ENCODE measurements at regions not wholly inside any gene's neighbourhood (a gene's known extent, or its start where the extent isn't known, plus 50 kb on each side); places are given as distances from the start of the nearest gene placed in this dataset.
"Not testable (repeated sequence)": the region's sequence is repeated elsewhere in the genome, so short reads cannot be mapped to it uniquely, and the experiment has no call there.

DNA sequence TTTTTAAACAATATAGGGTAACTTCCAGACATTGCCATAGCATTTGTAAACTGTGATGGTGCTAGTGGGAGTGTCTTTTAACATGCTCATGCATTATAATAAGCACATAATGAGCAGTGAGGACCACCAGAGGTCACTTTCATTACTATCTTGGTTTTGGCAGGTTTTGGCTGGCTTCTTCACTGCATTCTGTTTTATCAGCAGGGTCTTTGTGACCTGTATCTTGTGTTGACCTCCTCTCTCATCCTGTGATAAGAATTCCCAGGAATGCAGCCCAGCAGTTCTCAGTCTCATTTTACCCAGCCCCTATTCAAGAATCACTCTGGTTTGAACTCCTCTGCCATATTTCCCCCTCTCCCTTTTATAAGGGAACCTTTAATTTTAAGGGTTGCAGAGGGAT, 91.3 kb downstream of the ZNF467 start:
- DNase-seq (ENCODE audit: low read depth) = no peak

DNA sequence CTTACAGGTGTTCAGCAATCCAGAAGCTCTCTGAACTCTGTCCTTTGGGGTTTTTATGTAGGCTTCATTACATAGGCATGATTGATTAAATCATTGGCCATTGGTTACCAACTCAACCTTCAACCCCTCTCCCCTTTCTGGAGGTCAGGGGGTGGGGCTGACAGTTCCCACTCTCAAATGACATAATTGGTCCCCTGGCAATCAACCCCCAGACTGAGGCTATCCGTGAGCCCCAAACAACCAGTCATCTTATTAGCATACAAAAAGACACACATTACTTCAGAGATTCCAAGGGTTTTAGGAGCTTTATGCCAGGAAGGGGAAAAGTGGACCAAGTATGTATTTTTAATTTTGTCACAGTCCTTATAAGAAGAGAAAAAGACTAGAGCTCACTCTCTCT, 92.1 kb downstream of the ZNF467 start:
- no peak for DNase-seq (ENCODE audit: low read depth)

DNA sequence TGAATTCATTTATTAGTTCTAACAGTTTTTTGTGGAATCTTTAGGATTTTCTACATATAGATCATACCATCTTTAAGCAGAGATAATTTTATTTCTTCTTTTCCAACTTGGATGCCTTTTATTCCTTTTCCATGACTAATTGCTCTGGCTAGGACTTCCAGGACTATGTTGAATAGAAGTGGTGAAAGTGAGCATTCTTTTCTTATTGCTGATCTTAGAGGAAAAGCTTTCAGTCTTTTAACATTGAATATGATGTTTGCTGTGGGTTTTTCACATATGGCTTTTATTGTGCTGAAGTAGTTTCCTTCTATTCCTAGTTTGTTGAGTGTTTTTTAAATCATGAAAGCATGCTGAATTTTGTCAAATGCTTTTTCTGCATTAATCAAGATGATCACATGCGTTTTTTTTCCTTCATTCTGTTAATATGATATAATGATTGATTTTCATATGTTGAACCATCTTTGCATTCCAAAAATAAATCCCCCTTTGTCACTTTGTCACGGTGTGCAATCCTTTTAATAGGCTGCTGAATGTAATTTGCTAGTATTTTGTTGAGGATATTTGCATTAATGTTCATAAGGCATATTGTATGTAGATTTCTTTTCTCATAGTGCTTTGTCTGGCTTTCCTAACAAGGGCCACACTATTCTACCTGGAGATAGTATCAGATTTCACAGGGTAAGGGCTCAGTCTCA, 92.9 kb downstream of the ZNF467 start:
- DNase-seq (ENCODE audit: low read depth) = no peak

DNA sequence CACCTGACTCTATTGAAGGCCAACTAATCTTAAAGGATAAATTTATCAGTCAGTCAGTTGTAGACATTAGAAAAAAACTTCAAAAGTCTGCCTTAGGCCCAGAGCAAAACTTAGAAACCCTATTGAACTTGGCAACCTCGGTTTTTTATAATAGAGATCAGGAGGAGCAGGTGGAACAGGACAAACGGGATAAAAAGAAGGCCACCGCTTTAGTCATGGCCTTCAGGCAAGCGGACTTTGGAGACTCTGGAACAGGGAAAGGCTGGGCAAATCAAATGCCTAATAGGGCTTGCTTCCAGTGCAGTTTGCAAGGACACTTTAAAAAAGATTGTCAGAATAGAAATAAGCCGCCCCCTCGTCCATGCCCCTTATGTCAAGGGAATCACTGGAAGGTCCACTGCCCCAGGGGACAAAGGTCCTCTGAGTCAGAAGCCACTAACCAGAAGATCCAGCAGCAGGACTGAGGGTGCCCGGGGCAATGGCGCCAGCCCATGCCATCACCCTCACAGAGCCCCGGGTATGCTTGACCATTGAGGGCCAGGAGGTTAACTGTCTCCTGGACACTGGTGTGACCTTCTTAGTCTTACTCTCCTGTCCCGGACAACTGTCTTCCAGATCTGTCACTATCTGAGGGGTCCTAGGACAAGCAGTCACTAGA, 98.5 kb downstream of the ZNF467 start:
- not testable (repeated sequence) for DNase-seq (ENCODE audit: low read depth)

DNA sequence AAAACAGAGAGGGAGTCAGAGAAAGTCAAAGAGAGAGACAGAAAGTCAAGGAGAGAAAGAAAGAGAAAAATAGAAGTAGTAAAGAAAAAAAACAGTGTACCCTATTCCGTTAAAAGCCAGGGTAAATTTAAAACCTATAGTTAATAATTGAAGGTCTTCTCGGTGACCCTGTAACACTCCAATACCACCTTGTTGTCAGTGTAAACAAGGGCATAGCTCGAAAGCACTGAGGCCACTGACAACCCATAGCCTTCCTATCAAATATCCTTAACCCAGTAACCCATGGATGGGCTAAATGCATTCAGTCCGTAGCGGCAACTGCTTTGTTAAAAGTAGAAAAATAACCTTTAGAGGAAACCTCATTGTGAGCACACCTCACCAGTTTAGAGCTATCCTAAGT, 100.4 kb downstream of the ZNF467 start:
- no peak for DNase-seq (ENCODE audit: low read depth)

DNA sequence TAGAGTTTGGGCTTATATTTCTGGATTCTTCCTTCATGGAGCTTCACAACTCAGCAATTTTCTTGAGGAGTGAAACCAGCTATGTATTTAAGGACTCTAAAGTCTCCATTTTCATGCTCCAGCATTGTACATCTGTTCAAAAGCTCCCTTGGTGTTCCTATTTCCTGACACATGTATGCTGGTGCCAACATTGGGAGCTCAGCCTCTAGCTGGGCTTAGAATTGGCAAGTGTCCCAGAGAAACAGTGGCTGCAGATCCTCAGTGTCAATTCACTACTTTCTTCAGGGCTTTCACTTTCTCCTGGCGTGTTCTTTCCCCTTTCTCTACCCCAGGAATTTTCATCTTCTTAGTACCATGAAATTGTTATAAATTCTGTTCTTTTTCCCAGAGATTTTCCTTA, 103.1 kb downstream of the ZNF467 start:
- DNase-seq (ENCODE audit: low read depth) = no peak

DNA sequence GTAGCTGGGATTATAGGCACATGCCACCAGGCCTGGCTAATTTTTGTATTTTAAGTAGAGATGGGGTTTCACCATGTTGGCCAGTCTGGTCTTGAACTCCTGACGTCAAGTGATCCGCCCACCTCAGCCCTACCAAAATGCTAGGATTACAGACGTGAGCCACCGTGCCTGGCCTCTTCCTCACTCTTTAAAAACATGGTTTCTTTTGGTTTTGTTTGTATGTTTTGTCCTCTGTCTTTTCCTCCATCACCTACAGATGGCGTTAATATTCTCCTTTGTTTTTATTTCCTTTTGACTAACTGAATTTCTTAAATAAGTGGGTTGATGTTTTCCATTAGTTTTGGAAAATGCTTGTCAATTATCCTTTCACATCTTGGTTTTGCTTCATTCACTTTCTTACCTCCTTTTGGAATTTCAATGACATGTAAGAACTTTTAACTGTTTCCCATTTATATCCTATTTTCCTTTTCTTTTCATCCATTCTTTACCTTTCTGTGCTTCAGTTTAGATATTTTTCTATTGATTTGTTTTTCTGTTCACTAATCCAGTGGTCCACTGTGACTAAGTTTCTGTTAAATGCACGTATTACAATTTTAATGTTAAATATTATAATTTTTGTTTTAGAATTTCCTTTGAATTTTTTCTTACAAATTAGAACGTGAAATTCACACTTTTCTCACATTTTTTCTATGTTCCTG, 104.1 kb downstream of the ZNF467 start:
- no peak for DNase-seq (ENCODE audit: low read depth)

DNA sequence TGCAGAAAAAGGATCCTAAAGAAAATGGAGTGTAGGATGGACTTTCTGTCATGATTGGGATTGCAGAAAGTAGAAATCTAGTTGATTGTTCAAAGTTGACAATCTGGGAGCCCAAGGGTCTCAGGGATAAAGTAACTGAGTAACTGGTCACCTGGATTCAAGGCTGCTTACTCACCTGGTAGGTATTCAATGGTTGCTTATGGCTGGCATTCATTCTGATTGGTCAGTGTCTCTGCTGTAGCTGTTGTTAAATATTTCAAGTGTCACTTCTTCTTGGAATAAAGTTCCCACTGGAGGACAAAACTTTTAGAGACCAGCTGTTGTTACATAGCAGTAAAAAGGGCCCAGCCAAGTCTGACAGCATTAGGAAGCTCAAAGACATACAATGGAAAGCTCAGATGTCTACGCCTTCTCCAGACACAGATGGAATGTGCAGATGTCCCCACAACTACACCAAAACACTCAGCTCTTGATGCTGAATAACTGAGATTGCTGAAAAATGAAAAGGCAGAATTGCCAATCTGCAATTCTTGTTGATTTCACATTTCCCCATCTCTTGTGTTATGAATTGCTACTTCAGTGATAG, 106.9 kb downstream of the ZNF467 start:
- no peak for DNase-seq (ENCODE audit: low read depth)

DNA sequence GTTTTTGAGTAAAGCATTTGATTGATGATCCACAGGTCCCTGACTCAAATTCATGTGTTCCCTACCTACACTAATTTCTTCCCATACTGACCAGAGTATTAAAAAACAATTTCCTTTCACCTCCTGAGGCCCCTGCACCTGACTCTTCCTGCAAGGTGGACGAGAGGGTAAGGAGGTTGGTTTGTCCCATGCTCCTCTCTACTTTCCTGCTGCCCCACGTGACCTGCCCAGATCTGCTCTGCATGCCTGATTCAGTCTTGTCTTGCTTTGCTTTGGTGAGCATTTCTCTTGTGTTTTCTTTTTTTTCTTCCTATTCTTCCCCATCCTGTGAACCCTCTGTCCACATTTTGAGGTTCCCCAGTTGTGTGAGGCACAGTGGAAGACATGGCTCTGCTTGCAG, 107.8 kb downstream of the ZNF467 start:
- not testable (repeated sequence) for DNase-seq (ENCODE audit: low read depth)

DNA sequence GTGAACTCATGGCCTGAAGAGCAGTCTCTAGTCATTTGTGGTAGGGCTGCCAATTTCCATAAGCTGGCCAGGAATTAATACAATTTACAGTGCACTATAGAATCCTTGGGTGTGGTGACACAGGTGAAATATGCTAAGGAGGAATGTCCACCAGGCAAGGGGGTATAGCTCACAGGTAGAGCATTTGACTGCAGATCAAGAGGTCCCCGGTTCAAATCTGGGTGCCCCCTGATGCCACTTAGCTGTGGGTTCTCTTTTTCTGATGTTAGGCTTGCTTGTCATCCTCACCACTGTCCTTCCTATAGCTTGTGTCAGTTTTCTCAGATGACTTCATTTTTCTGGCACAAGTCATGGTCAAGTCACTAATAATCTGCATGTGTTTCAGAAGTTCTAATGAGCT, 108.7 kb downstream of the ZNF467 start:
- DNase-seq (ENCODE audit: low read depth) = no peak

DNA sequence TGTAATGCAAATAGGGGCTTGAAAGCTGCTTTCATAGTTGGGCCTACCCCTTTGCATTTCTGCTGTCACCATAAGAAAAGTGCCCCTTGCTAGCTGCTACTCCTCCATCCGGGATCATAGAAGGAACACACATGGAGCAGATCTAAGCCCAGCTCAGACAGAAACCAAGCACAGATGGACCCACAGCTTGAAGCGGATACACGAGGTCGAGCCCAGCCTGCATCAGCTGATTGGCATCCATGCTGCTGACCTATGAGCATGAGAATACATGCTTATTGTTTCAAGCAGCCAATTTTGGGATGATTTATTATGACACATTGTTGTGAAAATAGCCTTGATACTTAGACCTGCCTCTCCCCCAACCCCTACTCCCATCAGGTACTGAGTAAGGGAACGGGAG, 109.2 kb downstream of the ZNF467 start:
- DNase-seq (ENCODE audit: low read depth) = no peak

DNA sequence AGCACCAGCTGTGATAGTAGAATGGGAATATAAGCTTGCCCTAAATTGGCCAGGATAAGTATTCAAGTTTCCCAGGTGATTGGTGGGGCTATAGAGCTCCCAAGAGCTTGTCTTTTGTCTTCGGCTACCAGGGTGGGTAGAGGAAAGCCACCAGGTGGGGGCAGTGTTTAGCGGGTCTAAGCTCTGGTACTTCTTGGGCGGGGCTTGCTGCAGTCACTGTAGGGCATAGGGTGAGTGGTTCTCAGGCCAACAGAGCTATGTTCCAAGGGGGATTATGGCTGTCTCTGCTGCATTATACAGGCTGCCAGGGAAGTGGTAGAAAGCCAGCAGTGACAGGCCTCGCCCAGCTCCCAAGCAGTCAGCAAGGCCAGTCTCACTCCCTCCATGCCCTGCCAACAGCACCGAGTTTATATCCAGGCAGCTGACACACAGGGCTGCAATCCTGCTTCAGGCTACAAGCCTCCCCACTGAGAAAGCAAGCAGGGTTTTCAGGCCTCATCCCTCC, 110.7 kb downstream of the ZNF467 start:
- DNase-seq (ENCODE audit: low read depth) = peak; percentile 34

DNA sequence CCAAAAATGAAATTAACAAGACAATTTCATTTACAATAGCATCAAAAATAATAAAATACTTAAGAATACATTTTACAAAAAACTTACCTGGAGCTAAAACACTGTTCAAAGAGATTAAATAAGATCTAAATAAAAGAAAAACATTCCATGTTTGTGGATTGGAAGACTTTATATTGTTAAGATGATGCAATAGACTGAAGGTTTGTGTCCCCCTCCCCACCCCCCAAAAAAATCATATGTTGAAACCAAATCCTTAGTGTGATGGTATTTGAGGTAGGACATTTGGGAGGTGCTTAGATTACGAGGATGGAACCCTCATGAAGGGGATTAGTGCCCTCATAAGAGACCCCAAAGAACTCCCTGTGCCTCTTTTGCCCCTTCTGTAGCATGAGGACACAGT, 117.6 kb downstream of the ZNF467 start:
- DNase-seq (ENCODE audit: low read depth) = no peak

DNA sequence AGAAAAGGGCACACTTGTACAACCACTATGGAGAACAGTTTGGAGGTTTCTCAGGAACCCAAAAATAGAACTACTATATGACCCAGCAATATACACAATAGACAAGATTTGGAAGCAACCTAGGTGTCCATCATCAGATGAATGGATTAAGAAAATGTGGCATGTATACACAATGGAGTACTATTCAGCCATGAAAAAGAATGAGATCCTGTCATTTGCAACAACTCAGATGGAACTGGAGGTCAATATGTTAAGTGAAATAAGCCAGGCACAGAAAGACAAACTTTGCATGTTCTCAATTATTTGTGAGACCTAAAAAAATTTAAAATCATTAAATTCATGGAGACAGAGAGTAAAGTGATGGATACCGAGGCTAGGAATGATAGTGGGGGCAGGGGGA, 118.8 kb downstream of the ZNF467 start:
- no peak for DNase-seq (ENCODE audit: low read depth)

DNA sequence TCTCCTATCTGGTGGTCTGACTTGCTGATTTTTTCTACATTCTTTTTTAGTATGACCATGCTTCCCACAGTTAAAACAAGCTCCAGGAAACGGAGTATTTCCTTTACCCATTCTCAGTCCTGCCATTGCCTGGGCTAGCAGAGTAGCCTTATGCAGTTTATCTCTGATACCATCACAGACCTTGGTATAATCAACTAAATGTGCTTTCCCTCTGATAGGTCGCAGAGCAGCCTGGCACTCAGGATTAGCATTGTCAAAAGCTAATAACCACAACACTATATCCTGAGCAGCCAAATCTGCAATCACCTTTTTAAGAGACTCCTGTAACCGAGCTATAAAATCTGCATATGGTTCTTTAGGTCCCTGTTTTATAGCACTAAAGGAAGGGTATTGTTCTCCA, 123.2 kb downstream of the ZNF467 start:
- DNase-seq (ENCODE audit: low read depth) = not testable (repeated sequence)

DNA sequence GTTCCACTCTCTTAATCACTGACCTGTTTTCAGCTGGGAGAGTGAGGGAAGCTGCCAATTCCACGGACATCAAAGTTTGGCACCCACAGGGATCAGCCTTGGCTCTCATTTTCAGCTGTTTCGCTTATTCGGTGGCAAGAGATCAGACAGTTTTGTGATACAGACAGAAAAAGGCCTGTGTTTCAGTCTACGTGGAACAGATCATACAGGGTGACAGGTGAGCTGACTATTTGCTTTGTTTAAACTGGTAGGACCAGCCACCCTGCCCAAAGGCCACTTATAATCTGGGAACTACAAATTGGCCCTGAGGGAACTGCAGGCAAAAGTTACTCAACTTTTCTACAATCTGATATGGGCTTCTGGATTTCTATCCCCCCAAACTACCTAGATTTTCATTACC, 128.6 kb downstream of the ZNF467 start:
- DNase-seq (ENCODE audit: low read depth) = no peak

DNA sequence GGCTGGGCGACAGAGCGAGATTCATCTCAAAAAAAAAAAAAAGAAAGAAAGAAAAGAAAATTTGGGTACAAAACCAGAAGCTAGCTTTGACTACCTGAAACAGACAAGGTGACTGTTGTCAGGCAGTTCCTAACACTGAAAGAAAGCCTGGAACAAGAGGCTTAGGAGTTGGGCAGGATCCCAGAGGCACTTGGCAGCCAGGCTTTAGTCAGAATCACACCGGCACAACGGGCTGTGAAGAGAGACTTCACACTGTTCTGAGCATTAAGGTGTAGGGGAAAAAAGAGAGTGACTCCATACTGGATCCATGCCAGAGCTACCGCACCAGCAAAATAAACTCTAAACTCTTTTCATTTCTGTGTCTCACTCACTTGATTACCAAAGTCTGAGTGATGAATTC, 130.8 kb downstream of the ZNF467 start:
- DNase-seq (ENCODE audit: low read depth) = no peak

DNA sequence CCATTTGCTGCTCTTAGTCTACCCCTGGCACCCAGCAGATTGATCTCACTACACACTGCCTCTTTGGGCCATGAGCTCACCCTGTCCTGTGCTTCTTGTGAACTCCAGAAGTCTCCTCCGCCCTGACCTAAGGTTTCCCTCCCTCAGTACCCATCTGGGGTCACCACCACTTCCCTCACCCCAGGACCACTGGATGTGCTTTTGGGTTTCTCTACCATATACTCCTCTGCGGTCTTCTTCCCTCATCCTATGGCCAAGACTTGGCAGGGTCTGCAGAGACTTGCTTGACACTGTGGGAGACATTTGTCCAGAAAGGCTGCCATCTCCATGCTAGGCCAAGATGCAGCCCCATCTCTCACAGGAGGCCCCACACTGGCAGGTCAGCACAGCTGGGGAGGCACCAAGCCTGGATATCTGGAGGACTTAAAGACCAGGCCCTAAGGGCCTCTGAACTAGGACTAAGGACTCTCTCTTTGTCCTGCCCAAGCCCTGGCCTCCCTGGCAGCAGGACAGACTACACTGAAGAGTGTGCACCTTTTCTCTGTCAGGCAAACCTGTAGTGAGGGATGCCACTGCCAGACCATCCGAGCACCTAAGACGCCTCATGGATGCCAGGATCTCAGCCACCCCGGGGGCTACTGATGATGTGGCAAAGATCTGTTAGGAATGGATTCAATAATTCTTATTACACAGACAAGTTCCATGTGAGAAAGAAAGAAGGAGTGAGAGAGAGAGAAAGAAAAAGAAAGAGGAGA, 134.6 kb downstream of the ZNF467 start:
- no peak for DNase-seq (ENCODE audit: low read depth)

DNA sequence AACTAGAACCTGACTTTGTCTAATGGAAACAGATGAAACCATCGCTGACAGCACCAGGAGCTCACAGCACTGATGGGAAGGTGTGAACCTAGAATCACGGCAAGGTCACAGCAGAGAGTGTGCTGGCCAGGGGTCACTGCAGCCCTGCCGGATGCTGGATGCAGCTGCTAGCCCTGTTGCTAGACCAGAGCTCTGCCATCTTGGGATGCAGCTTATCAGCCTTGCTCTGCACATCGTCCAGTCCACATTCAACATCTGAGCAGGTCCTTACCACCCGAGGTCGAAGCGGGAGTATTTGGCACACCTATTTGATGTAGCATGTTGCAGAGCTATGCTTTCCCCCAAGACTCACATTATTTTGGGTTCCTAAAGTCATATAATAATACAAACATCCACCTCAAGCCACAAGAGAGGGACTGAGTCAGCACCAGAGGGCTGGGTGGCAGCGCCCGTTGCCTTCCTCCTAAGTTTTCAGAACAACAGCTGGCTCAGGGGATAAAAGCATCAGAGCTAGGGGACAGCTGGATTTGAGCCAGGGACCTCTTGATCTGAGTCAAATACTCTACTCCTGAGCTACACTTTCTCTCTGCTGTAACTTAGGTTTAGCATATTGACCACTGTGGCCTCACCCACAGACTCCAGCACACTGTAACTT, 135.3 kb downstream of the ZNF467 start:
- DNase-seq (ENCODE audit: low read depth) = no peak

DNA sequence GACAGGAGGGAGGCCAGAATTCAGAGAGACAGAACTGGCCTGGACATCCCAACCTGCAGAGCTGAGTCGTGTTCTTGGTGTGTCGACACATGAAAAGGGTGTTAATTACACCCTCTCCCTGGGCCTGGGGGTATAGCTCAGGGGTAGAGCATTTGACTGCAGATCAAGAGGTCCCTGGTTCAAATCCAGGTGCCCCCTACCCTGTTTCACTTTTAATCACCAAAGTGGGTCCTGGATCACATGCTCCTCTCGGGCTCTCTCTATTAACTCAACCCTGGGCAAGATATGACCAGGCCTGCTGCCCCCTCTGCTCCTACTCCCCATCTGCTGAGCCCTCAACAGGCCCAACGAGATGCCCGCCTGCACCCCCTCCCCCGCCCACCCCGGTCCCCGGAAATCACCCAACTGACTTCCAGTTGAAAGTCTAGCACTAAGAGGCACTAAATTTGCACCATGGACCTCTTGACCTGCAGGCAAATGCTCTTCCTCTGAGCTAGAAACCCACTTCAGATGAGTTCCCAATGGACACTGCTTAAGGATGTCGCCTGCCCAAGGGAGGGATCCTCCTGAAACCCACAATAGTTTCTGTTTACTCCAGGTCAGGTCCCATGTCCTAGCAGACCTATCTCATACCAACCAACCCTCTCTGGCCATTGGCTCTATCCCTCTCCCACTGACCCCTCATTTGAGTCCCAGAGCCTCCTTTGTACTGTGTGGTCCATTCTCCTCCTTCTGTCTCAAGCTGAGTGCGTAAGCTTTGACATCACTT, 137.6 kb downstream of the ZNF467 start:
- DNase-seq (ENCODE audit: low read depth) = no peak
